Inflammatory macrophage (primary cell): ENCODE measurements at regions not wholly inside any gene's neighbourhood (a gene's known extent, or its start where the extent isn't known, plus 50 kb on each side); places are given as distances from the start of the nearest gene placed in this dataset.
"Not testable (repeated sequence)": the region's sequence is repeated elsewhere in the genome, so short reads cannot be mapped to it uniquely, and the experiment has no call there.

ENCODE experiments used
- DNase-seq, 2 donors: peaks; one replicate each; pipeline ENCODE4 v3.0.0-alpha.2; 2020 to 2022

DNA sequence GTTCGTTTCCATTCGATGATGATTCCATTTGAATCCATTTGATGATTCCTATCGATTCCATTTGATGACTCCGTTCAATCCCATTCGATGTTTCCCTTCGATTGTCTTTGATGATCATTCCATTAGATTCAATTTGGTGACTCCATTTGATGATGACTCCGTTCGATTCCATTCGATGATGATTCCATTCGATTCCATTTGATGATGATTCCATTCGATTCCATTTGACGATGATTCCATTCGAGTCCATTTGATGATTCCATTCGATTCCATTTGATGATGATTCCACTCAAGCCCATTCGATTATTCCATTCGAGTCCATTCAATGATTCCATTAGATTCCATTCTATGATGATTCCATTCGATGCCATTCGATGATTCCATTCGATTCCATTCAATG, 2730.6 kb downstream of the RPIA start:
- DNase-seq, result not testable (repeated sequence)

DNA sequence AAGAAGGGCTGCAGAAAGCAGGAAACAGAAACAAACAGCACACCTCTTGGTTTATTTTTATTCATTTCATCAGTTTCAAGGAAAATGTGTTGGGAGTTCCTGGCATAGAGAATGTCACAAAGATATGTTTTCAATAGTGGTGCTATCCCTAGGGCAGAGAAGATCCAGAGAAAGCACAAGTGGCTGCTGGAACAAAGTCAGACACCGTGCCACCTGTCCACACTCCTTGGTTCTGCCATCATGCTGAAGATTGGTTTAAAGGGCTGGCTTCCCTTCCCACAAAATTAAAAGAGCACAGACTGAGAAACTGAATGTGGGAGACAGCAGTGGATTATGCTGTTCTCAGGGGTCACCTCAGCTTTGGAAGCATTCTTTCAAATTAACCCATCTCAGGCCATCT, 2735.7 kb downstream of the RPIA start:
- not testable (repeated sequence) for DNase-seq

DNA sequence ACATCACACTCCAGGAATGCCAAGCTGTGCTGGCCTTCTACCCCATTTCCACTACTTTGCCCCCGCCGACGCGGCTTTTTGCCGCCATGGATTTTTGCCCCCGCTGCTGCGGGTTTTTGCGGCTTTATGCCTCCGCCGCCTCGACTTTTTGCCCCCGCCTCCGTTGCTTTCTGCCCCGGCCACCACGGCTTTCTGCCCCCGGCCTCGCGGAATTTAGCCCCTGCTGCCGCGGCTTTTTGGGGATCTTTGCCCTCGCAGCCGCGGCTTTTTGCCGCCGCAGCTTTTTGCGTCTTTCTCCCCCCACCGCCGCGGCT, 2750.4 kb downstream of the RPIA start:
- DNase-seq, result not testable (repeated sequence)

DNA sequence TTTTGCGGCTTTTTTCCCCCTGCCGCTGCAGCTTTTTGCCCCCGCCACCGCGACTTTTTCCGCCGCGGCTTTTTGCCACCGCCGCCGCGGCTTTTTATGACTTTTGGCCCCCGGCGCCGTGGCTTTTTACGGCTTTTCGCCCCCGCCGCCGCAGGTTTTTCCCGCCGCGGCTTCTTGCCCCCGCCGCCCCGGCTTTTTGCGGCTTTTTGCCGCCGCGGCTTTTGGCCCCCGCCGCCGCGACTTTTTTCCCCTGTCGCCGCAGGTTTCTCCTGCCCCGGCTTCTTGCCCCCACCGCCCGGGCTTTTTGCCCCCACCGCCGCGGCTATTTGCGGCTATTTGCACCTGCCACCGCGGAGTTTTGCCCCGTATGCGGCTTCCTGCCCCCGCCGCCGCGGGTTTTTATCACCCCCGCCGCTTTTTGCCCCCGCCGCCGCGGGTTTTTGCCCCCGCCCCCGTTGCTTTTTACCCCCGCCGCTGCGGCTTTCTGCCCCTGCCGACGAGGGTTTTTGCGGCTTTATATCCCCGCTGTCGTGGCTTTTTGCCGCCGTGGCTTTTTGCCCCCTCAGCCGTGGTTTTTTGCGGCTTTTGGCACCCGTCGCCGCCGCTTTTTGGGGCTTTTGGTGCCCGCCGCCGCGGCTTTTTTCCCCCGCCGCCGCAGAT, 2750.9 kb downstream of the RPIA start:
- DNase-seq, result peak in 1 of 2 donors; percentile 0

DNA sequence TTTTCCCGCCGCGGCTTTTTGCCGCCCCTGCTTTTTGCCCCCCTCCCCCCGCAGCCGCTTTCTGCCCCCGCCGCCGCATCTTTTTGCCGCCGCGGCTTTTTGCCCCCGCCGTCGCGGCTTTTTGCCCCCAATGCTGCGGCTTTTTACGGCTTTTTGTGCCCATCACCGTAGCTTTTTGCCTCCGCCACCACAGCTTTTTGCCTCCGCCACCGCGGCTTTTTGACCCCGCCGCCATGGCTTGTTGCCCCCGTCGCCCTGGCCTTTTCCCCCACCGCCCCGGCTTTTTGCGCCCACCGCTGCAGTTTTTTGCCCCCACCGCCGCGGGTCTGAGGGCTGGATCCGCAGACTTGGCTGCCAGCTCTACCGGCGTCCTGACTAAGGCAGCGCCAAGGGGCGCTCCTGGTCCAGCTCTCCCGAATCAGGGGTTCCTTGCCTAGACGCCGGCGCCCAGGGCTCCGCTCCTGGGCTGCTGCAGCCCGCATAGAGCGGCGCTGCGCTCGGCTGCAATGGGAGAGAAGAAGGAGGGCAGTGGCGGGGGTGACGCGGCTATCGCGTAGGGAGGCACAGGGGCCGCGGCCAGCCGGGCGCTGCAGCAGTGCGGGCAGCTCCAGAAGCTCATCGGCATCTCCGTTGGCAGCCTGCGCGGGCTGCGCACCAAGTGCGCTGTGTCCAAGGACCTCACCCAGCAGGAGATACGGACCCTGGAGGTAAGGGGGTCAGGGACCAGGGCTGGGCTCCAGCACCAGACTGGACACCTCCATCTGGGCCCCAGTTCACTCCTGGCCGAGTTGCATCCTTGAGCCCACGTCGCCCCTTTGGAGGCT, 2751.6 kb downstream of the RPIA start:
- not testable (repeated sequence) for DNase-seq

DNA sequence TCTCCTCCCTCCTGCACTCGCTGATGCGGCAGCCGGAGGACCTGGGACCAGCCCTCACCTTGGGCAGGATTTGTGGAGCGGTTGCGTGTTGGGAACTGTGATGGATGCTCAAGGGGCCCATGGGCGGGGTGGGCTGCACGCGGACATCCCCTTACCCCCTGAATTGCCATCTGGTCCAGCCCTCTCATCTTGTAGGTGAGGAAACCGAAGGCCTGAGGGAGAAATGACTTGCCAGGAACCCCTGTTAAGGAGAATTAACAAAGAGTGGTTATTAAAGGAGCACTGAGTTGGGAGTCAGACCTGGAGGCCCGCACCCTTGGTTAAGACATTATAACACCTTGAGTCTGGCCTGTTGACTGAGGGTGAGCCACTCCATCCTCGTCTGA, 2752.2 kb downstream of the RPIA start:
- not testable (repeated sequence) for DNase-seq

DNA sequence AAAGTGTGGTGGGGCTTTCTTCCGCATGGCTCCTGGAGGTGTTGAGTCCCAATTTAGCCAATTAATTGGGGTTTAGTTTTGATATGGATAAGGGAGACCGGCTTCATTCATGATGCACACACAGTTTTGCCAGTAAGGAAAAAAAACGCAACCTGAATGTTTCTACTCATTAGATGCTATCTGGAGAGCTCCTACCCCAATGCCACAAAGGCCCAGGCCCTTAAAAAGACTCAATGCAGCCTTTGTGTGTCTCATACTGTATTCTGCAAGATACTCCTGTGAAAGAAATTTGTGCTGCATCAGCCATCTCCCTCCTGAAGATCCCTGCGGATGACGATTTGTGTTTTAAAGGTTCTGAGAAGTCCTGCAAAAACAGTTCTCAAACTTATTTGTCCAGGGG, 2754.2 kb downstream of the RPIA start:
- DNase-seq, result peak in 1 of 2 donors; percentile 1

DNA sequence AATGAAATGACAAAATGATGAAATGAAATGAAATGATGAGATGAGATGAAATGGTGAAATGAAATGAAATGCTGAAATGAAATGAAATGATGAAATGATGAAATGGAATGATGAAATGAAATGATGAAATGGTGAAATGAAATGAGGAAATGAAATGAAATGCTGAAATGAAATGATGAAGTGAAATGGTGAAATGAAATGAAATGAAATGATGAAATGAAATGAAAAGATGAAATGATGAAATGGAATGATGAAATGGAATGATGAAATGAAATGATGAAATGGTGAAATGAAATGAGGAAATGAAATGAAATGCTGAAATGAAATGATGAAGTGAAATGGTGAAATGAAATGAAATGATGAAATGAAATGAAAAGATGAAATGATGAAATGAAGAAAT, 2755.0 kb downstream of the RPIA start:
- not testable (repeated sequence) for DNase-seq

DNA sequence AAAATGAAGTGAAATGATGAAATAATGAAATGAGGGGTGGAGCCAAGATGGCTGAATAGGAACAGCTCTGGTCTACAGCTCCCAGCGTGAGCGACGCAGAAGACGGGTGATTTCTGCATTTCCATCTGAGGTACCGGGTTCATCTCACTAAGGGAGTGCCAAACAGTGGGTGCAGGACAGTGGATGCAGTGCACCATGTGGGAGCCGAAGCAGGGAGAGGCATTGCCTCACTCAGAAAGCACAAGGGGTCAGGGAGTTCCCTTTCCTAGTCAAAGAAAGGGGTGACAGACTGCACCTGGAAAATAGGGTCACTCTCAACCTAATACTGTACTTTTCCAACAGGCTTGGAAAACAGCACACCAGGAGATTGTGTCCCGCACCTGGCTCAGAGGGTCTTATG, 2755.4 kb downstream of the RPIA start:
- DNase-seq, result not testable (repeated sequence)

DNA sequence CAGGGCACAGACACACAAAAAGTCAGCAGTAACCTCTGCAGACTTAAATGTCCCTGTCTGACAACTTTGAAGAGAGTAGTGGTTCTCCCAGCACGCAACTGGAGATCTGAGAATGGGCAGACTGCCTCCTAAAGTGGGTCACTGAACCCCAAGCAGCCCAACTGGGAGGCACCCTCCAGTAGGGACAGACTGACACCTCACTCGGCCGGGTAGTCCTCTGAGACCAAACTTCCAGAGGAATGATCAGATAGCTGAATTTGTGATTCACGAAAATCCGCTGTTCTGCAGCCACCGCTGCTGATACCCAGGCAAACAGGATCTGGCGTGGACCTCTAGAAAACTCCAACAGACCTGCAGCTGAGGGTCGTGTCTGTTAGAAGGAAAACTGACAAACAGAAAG, 2756.0 kb downstream of the RPIA start:
- DNase-seq, result peak in 1 of 2 donors; percentile 0

DNA sequence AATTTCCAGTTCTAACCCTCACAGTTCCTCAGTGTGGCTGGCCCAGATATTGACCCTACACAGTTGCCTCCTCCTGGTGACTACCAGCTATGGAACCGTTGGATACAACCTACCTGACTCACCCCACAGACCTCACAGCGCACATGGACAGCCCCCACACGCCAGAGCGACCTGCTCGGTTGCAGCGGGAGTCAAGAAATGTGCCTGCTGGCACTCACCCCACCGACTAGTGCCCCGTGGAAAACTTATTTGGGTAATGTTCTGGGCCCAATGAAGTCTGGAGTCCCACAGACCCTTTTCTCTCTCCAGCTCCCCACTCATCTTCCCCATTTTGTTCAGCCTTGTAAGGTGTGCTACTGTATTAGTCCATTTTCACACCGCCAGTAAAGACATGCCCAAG, 2770.8 kb downstream of the RPIA start:
- DNase-seq, result peak in 1 of 2 donors; percentile 1

DNA sequence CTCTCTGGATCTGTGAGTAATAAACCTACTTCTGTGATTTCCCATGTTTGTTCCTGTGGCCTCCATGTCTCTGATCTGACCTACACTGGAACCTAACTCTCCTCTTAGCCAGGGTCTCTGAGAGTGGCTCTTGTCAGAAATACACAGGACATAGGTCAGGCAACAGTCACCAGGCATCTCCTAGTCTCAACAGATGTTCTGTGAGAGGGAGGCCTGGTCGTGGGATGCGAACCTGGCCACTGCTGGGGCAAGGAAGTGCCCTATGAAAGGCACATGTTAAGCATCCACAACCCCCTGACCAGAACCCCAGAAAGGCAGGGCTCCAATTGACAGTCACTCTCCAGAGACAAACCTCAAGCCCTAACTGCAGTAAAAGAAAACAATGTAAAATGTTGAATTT, 2771.5 kb downstream of the RPIA start:
- not testable (repeated sequence) for DNase-seq

DNA sequence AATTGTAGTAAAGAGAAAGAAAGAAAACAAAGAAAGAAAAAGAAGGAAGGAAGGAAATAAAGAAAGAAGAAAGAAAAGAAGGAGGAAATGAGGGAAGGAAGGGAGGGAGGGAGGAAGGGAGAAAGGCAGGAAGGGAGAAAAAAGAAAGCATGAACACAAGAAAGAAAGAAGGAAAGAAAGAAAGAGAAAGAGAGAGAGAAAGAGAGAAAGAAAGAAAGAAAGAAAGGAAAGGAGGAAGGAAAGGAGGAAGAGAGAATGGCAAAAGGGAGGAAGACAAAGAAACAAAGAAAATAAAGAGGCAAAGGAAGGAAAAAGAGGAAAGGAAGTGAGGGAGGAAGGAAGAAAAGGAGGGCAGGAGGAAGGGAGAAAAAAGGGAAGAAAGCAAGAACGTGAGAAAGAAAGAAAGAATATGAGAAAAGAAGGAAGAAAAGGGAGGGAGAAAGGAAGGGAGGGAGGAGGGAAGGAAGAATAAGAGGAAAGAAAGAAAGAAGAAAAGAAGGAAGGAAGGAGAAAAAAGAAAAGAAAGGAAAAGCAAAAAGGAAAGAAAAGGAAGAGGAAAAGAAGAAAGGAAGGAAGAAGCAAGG, 2775.4 kb downstream of the RPIA start:
- not testable (repeated sequence) for DNase-seq

DNA sequence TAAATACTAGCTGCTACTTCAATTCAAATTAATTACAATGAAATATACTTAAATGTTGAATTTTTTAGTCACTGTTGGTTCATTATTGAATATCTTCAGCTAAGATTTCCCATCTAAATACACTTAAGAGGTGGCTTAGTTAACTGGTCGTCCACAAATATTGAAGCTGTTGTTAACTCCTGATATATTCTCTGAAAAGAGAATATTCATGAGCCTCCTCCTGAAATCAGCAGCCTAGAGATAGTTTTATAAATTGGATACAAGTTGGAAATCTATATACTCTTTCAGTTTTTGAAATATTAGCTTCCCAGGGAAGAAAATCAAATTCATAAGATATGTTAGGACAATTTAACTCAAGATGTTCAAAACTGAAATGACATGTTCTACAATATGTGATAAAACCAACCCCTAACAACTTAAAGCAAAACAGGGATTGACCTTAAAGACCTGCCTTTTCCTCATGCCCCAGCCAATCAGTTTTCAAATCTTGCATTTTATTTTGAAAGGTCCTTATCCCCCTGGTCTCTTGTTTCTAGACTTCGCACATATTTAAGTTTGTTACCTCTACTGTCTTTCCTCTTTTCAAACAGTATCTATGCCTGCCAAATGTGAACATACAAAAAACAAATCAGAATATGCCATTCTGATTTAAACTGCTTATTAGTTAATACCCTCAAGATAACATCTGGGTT, 2784.9 kb downstream of the RPIA start:
- DNase-seq, result not testable (repeated sequence)

DNA sequence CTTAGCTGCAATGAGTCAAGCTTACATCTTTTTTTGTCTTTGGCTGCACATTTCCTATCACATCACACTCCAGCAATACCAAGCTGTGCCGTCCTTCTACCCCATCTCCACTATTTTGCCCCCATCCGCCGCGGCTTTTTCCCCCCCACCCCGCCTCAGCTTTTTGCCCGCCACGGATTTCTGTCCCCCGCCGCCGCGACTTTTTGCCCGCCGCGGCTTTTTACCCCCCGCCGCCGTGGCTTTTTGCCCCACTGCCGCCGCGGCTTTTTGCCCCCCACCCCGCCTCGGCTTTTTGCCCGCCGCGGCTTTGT, 2785.4 kb downstream of the RPIA start:
- not testable (repeated sequence) for DNase-seq

DNA sequence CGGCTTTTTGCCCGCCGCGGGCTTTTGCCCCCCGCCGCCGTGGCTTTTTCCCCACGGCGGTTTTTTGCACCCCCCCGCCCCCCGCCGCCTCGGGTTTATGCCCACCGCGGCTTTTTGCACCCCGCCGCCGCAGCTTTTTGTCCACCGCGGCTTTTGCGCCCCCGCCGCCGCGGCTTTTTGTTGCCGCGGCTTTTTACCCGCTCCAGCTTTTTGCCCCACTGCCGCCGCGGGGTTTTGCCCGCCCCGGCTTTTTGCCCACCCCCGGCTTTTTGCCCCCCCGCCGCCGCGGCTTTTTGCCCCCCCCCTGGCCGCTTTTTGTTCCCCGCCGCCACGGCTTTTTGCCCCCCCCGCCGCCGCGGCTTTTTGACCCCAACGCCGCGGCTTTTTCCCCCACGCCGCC, 2785.8 kb downstream of the RPIA start:
- DNase-seq, result not testable (repeated sequence)

DNA sequence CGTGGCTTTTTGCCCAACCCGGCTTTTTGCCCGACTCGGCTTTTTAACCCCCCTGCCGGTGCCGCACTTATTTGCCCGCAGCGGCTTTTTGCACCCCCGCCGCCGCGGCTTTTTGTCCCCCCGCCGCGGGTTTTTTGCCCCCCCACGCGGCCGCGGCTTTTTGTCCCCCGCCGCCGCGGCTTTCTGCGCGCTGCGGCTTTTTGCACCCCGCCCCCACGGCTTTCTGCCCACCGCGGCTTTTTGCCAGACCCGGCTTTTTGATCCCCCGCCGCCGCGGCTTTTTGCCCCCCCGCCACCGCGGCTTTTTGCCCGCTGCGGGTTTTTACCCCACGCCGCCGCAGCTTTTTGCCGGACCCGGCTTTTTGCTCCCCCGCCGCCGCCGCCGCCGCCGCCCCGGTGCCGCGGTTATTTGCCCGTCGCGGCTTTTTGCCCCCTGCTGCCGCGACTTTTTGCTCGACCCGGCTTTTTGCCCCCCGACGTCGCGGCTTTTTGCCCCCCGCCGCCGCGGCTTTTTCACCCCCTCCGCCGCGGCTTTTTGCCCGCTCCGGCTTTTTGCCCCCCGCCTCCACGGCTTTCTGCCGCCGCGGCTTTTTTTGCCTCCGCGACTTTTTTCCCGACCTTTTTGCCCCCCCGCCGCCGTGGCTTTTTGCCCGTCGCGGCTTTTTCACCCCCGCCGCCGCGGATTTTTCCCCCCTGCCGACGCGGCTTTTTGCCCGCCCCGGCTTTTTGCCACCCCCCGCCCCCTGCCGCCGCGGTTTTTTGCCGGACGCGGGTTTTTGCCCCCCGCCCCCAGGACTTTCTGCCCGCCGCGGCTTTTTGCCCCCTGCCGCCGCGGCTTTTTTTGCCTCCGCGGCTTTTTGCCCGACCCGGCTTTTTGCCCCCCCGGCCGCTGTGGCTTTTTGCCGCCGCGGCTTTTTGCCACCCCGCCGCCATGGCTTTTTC, 2786.5 kb downstream of the RPIA start:
- no peak for DNase-seq

DNA sequence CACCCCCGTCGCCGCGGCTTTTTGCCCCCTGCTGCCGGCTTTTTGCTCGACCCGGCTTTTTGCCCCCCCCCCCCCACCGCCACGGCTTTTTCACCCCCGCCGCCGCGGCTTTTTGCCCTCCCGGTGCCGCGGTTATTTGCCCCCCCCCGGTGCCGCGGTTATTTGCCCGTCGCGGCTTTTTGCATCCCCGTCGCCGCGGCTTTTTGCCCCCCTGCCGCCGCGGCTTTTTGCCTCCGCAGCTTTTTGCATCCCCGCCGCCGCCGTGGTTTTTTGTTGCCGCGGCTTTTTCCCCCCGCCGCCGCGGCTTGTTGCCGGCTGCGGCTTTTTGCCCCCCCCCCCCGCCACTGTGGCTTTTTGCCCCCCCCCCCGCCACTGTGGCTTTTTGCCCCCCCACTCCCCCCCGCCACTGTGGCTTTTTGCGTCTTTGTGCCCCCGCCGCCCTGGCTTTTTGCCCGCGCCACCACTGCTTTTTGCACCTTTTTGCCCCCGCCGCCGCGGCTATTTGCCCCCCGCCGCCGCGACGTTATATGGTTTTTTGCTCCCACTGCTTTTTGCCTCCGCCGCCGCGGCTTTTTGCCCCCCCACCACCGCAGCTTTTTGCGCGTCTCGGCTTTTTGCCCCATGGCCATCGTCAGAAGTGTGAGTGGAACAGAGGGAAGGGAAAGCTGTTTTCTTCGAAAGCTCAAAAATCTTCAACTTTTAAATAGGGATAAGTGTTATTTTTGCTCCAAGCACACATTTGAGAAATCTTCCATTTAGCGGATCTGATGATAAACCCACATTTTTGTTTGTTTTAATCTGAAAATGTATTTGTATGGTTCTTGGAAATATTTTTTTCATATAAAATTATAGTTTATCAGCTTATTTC, 2787.6 kb downstream of the RPIA start:
- DNase-seq, result not testable (repeated sequence)

DNA sequence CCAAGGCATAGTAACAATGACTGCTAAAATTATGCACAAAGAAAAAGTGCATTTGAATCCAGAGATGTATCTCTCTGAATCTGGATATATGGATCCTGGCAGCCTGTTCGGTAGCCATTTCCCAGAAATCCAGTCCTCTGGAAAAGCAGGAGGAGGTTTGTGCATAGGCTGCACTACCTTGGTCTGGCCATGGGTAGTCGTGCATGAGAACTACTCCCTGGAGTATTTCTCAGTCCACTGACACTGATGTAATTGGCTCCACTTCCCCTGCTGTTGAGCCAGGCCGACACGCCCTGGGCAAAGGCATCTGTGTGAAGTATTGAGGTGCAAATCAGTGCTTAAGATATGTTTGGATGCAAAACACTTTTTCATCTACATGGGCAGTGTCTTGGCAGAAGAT, 2793.8 kb downstream of the RPIA start:
- not testable (repeated sequence) for DNase-seq

DNA sequence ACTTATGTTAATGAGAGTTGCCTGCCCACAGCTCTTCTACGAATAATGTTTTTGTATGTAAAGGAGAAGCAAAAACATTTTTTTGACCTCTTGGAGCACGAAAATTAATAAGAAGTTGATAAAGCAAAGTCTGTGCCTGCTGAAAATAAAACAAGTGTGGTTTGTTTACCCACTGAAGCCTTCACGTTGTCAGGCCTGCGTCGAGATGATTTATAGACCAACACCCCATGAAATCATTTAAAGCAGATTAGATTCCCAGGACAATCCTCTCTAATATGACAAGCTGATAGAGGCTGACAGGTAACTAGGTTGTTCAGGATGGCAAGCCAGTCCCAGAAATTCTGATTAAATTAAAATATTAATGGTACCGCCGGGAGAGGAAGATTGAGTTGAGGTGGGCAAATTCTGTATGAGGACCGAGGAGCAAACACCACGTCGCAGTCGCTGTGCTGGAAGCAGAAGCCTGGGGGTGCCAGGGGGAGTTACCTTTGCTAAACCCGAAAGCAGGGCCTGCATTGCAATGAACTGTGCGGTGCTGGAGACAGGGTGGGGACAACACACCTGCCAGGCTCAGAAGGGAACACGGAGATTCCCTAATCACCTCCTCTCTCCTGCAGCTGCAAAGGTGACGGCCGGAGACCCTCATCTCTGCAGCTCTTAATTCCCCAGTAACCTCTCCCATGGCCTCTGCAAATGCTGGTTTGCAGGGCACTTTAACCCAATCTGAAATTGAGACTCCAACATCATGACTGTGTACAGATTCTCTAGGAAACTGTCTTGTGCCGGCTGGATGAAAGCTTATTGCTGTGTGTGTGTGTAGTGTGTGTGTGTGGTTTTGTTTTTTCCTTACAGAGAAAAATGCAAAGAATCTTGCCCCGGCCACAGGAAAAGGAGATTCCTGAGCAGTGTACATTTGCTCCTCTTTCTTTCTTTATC, 2805.9 kb downstream of the RPIA start:
- not testable (repeated sequence) for DNase-seq
